H9 (cell line): ENCODE measurements at regions not wholly inside any gene's neighbourhood (a gene's known extent, or its start where the extent isn't known, plus 50 kb on each side); places are given as distances from the start of the nearest gene placed in this dataset.

Source experiments
- DNase-seq: peaks from one replicate; pipeline ENCODE4 v3.0.0-alpha.2; 2017
- H2AFZ ChIP-seq: one replicate; pipeline ENCODE4 v1.6.1; 2013; ENCODE audit warnings: mild to moderate bottlenecking, low read length, control low read depth, moderate library complexity
- H2AK5ac ChIP-seq: 2 replicates; pipeline ENCODE4 v1.6.1; 2013; ENCODE audit warnings: low read length, control low read depth, mixed read lengths; ENCODE audit not compliant: insufficient read length
- H2BK120ac ChIP-seq: one replicate; pipeline ENCODE4 v1.6.1; 2013; ENCODE audit warnings: low read depth, mild to moderate bottlenecking, low read length, control low read depth, inconsistent platforms; ENCODE audit not compliant: poor library complexity, severe bottlenecking
- H2BK12ac ChIP-seq: 2 replicates; pipeline ENCODE4 v1.6.1; 2013; ENCODE audit warnings: low read length, control low read depth, mixed read lengths, low read depth; ENCODE audit not compliant: insufficient read length
- H2BK15ac ChIP-seq: 2 replicates; pipeline ENCODE4 v1.6.1; 2013; ENCODE audit warnings: low read depth, low read length, control low read depth
- H2BK20ac ChIP-seq: one replicate; pipeline ENCODE4 v1.6.1; 2013; ENCODE audit warnings: low read depth, mild to moderate bottlenecking, low read length, control low read depth, inconsistent platforms; ENCODE audit not compliant: poor library complexity, severe bottlenecking
- H2BK5ac ChIP-seq: 2 replicates; pipeline ENCODE4 v1.6.1; 2013; ENCODE audit warnings: low read length, control low read depth, mixed read lengths; ENCODE audit not compliant: insufficient read length
- H3K14ac ChIP-seq: 2 replicates; pipeline ENCODE4 v1.6.1; 2013; ENCODE audit warnings: low read length, control low read depth; ENCODE audit not compliant: insufficient read depth
- H3K18ac ChIP-seq: 2 replicates; pipeline ENCODE4 v1.6.1; 2013; ENCODE audit warnings: low read depth, mild to moderate bottlenecking, mixed read lengths, low read length, control low read depth; ENCODE audit not compliant: insufficient read length
- H3K23ac ChIP-seq: 2 replicates; pipeline ENCODE4 v1.6.1; 2013; ENCODE audit warnings: low read length, control low read depth, mixed read lengths, low read depth; ENCODE audit not compliant: insufficient read length
- H3K23me2 ChIP-seq: 2 replicates; pipeline ENCODE4 v1.6.1; 2013; ENCODE audit warnings: low read depth, mild to moderate bottlenecking, mixed read lengths, low read length, control low read depth; ENCODE audit not compliant: insufficient read length, poor library complexity, severe bottlenecking
- H3K27ac ChIP-seq: 2 replicates; pipeline ENCODE4 v1.5.1; 2013; ENCODE audit warnings: low read length, control low read depth, mixed read lengths, low read depth; ENCODE audit not compliant: insufficient read length
- H3K27me3 ChIP-seq: 2 replicates; pipeline ENCODE4 v1.6.1; 2013; ENCODE audit warnings: low read length, control low read depth, inconsistent platforms; ENCODE audit not compliant: insufficient read depth
- H3K4ac ChIP-seq: 2 replicates; pipeline ENCODE4 v1.6.1; 2013; ENCODE audit warnings: low read depth, mild to moderate bottlenecking, control low read depth, inconsistent platforms, low read length, moderate library complexity
- H3K4me1 ChIP-seq: 2 replicates; pipeline ENCODE4 v1.6.1; 2013; ENCODE audit warnings: low read length, control low read depth, inconsistent platforms; ENCODE audit not compliant: insufficient read depth
- H3K4me2 ChIP-seq: 2 replicates; pipeline ENCODE4 v1.6.1; 2013; ENCODE audit warnings: low read length, control low read depth, mixed read lengths; ENCODE audit not compliant: insufficient read length, insufficient read depth
- H3K56ac ChIP-seq: 2 replicates; pipeline ENCODE4 v1.6.1; 2013; ENCODE audit warnings: low read depth, mild to moderate bottlenecking, mixed read lengths, low read length, control low read depth; ENCODE audit not compliant: insufficient read length
- H3K79me1 ChIP-seq: 2 replicates; pipeline ENCODE4 v1.6.1; 2013; ENCODE audit warnings: low read depth, mild to moderate bottlenecking, moderate library complexity, low read length, control low read depth, inconsistent platforms; ENCODE audit not compliant: insufficient read depth, poor library complexity, severe bottlenecking
- H3K79me2 ChIP-seq: 2 replicates; pipeline ENCODE4 v1.6.1; 2013; ENCODE audit warnings: low read length, control low read depth, inconsistent platforms; ENCODE audit not compliant: insufficient read depth
- H3K9ac ChIP-seq: 2 replicates; pipeline ENCODE4 v1.6.1; 2013; ENCODE audit warnings: low read length, control low read depth, mixed read lengths; ENCODE audit not compliant: insufficient read length; ENCODE audit errors: extremely low read depth
- H3K9me3 ChIP-seq: one replicate; pipeline ENCODE4 v1.6.1; 2013; ENCODE audit warnings: low read depth, low read length, inconsistent platforms; ENCODE audit not compliant: control insufficient read depth
- H3T11ph ChIP-seq: one replicate; pipeline ENCODE4 v1.6.1; 2013; ENCODE audit warnings: mild to moderate bottlenecking, low read length, control low read depth, inconsistent platforms
- H4K20me1 ChIP-seq: one replicate; pipeline ENCODE4 v1.6.1; 2013; ENCODE audit not compliant: control insufficient read depth, insufficient read length, insufficient read depth
- H4K5ac ChIP-seq: 2 replicates; pipeline ENCODE4 v1.6.1; 2013; ENCODE audit warnings: low read depth, mild to moderate bottlenecking, mixed read lengths, low read length, control low read depth; ENCODE audit not compliant: insufficient read length
- H4K8ac ChIP-seq: replicated peaks from 2 replicates; pipeline ENCODE4 v1.6.1; 2013; ENCODE audit warnings: low read length, control low read depth, mixed read lengths, low read depth; ENCODE audit not compliant: insufficient read length
- H4K91ac ChIP-seq: 2 replicates; pipeline ENCODE4 v1.6.1; 2013; ENCODE audit warnings: low read depth, mild to moderate bottlenecking, moderate library complexity, mixed read lengths, low read length, control low read depth; ENCODE audit not compliant: insufficient read length
- H3K27ac Mint-ChIP-seq, 3 experiments: 2 replicates in 2 of 3; 3 replicates in 1 of 3; pipeline ENCODE4 v1.8.0; 2020 to 2021; ENCODE audit warnings: mixed read lengths in 3 of 3, mild to moderate bottlenecking in 1 of 3, moderate library complexity in 1 of 3
- H3K27me3 Mint-ChIP-seq: 2 replicates; pipeline ENCODE4 v1.8.0; 2021; ENCODE audit warnings: low read depth, mild to moderate bottlenecking, moderate library complexity, mixed read lengths
- H3K36me3 Mint-ChIP-seq, 3 experiments: 2 replicates in 2 of 3; 3 replicates in 1 of 3; pipeline ENCODE4 v1.8.0; 2020 to 2021; ENCODE audit warnings: low read depth in 3 of 3, mixed read lengths in 3 of 3; ENCODE audit not compliant: insufficient read depth in 1 of 3
- H3K4me1 Mint-ChIP-seq, 2 experiments: 2 replicates each; pipeline ENCODE4 v1.8.0; 2020; ENCODE audit warnings: mixed read lengths in 2 of 2
- H3K4me3 Mint-ChIP-seq, 2 experiments: 2 replicates in 1 of 2; 3 replicates in 1 of 2; pipeline ENCODE4 v1.8.0; 2020 to 2021; ENCODE audit warnings: mild to moderate bottlenecking in 2 of 2, mixed read lengths in 2 of 2, moderate library complexity in 1 of 2
- H3K9me3 Mint-ChIP-seq, 2 experiments: 2 replicates in 1 of 2; 3 replicates in 1 of 2; pipeline ENCODE4 v1.8.0; 2020; ENCODE audit warnings: mild to moderate bottlenecking in 2 of 2, mixed read lengths in 2 of 2, moderate library complexity in 1 of 2
- CTCF ChIP-seq: fragments of 200-600 bp; sonication (generic); conservative IDR thresholded peaks from 3 replicates; pipeline ENCODE4 v1.8.0; 2021; ENCODE audit warnings: antibody characterized with exemption, mild to moderate bottlenecking
- WGBS: extraction: QIAGEN DNeasy Blood & Tissue Kit; methylation state at CpG from one replicate; pipeline ENCODE4 v1.1.7; 2013; ENCODE audit warnings: missing lambda C conversion rate, low lambda C conversion rate, mixed read lengths; ENCODE audit not compliant: insufficient read length; ENCODE audit errors: extremely low coverage; 5-methylcytosine and 5-hydroxymethylcytosine counted together

- Histone ChIP-seq H2BK120ac (no peak overlapping the region), H4K20me1 (no peaks in the 10 kb centered on the region)
Measured at GRCh38 chr5:2105141-2105540, 222.4 kb upstream of the IRX4 start.

More at GRCh38 chr5:2105141-2105540, 222.4 kb upstream of the IRX4 start:
- no peak overlapping the region for H2BK12ac ChIP-seq
- no peak overlapping the region for H3K4ac ChIP-seq
- no peak for TF ChIP-seq CTCF
- Mint-ChIP-seq H3K27me3 (no peaks in the 10 kb centered on the region; the same call in none of the 2 replicates), H3K9me3 (peaks cover 0 to 4% of the 10 kb centered on the region in 2 experiments; a peak in 2 of 5 replicates), H3K36me3 (no peaks in the 10 kb centered on the region), H3K27ac (no peak overlapping the region), H3K4me1 (no peaks in the 10 kb centered on the region), H3K4me3 (no peak overlapping the region)
- no peak overlapping the region for H4K8ac ChIP-seq
- H3K9ac ChIP-seq, result no peak overlapping the region
- WGBS, result no CpG with 5 or more reads among the region's 12 CpGs
- H3K79me2 ChIP-seq, result no peaks in the 10 kb centered on the region
- H3K4me2 ChIP-seq, result no peak overlapping the region
- H2BK15ac ChIP-seq, result no peak overlapping the region
- no peak overlapping the region for H2BK5ac ChIP-seq
- H3K23ac ChIP-seq, result no peak overlapping the region
- H3K18ac ChIP-seq, result no peak overlapping the region
- no peak overlapping the region for H3K56ac ChIP-seq
- H4K91ac ChIP-seq, result no peak overlapping the region
- no peak overlapping the region for H3T11ph ChIP-seq
- no peak overlapping the region for H3K27ac ChIP-seq
- no peak overlapping the region for H2AK5ac ChIP-seq
- no peaks in the 10 kb centered on the region for H3K27me3 ChIP-seq
- no peaks in the 10 kb centered on the region for H3K23me2 ChIP-seq
- no peak overlapping the region for H2BK20ac ChIP-seq
- H3K79me1 ChIP-seq, result no peaks in the 10 kb centered on the region
- H3K9me3 ChIP-seq, result no peaks in the 10 kb centered on the region
- no peak overlapping the region for H3K14ac ChIP-seq
- H2AFZ ChIP-seq, result no peak overlapping the region
- DNase-seq, result no peak
- no peaks in the 10 kb centered on the region for H3K4me1 ChIP-seq
- H4K5ac ChIP-seq, result no peak overlapping the region
